ENCODE measurements at regions not wholly inside any gene's neighbourhood (a gene's known extent, or its start where the extent isn't known, plus 50 kb on each side); places are given as distances from the start of the nearest gene placed in this dataset.

DNA sequence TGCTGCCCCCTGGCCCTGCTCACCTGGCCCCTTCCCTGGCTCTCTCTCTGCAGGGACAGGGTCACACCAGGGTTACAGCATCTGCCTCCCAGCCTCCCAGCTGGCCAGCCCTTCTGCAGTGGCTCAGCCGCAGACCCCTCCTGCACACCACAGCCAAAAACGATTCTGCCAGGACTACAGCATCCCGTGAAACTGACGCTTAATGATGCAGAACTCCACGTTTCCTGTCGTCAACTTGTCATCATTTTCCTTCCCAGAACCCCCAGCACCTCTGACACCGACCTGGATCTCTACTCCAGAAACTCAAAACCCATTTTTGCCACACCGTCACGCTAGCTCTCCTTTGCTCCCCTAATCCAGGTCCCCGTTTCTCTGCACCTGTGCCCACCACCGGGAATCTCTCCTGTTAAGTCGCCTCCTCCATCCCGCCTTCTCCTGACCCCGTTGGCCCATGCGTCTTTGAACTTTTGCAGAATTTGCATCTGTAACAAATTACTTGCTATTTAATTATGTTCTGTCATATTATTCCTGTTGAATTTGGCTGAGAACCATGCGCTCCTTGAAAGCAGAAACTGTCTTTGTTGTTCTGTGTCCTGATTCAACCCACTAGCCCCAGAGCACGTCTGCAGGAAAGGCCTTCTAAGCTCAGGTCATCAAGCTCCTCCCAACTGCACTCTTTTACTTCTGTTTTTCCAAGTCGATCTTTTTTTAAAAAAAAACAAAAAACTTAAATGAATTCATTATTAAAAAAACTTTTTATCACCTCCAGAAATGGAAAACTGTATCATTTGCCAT lies 173.2 kb upstream of the COPS8 start:
- no peaks in the 10 kb centered on the region for H3K36me3 ChIP-seq (replicated peaks in 1 of 2; ENCODE audit: control insufficient read depth in 1 of 2, insufficient read depth in 2 of 2, low read length in 2 of 2)
- no peak overlapping the region for H3K27ac ChIP-seq (ENCODE audit: extremely low read length, insufficient read depth, low read length)
- intact Hi-C loops (cut with micrococcal nuclease; ENCODE audit: unreplicated experiment) (no loop called here), in situ Hi-C loops (cut with HindIII; ENCODE audit: extremely low pct_ligation_motif_present, low pct_unique_long_range_greater_than_20kb) (no loop called here)
- CTCF ChIA-PET (ENCODE audit: low intra/inter-chr PET ratio, low total read pairs), result no interaction called here
- H3K27me3 ChIP-seq (ENCODE audit: control insufficient read depth in 1 of 2, insufficient read depth in 2 of 2, low read length in 2 of 2), result peaks cover 6 to 33% of the 10 kb centered on the region in 2 experiments; a peak in 4 of 5 replicates
- no peak overlapping the region for H3K9ac ChIP-seq (ENCODE audit: insufficient read depth, low read depth, low read length)
- no peaks in the 10 kb centered on the region for H3K4me1 ChIP-seq (ENCODE audit: insufficient read depth, low read length)
- no peak for ATAC-seq
- TF ChIP-seq ZNF282 (IDR thresholded peaks at IDR 0.05; ENCODE audit: partially characterized antibody) (no peak), NCOA1 (CRISPR knock-in tag; IDR thresholded peaks at IDR 0.05) (no peak), MED1 (CRISPR knock-in tag; IDR thresholded peaks at IDR 0.05) (no peak)
- no peak for FAIRE-seq
- no peaks in the 10 kb centered on the region for H3K79me2 ChIP-seq (ENCODE audit: insufficient read depth, low read length)
- H3K4me3 ChIP-seq (replicated peaks in 1 of 3; ENCODE audit: insufficient read depth in 1 of 3, low read depth in 2 of 3, low read length in 3 of 3), result no peak overlapping the region
- no peaks in the 10 kb centered on the region for H4K20me1 ChIP-seq (ENCODE audit: insufficient read depth, low read length)
- BruUV-seq (replicated peaks), result no TSS peak
- H3K9me3 ChIP-seq (ENCODE audit: low read length), result no peaks in the 10 kb centered on the region
- 25% methylated on average over 18 of the region's 18 CpGs for WGBS (ENCODE audit: low lambda C conversion rate)
- POLR2A ChIA-PET, result no interaction called here
- H2AFZ ChIP-seq (ENCODE audit: low read length), result no peak overlapping the region
- no peak overlapping the region for H3K4me2 ChIP-seq (ENCODE audit: low read depth, low read length)
- no peak for DNase-seq (ENCODE audit: low spot score)

DNA sequence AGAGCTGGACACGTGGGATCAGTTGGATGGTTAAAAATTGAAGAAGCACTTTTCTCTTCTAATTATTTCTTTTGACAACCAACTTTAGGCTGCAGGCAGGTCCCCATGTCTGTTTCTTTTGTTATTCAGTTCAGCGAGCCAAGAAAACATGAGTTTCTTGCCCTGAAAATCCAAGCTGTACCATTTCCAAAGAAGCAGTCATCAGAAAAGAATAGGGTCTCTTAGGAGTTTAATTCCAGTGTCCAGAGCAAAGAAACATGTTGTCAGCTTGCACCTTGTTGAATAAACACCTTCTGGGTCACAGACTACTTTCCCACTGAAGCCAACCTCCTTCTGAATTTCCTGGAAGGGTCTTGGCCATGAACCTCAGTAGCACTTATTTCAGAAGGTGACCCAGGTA lies 170.5 kb upstream of the COPS8 start:
- intact Hi-C loops (cut with micrococcal nuclease; ENCODE audit: unreplicated experiment) (no loop called here), in situ Hi-C loops (cut with HindIII; ENCODE audit: extremely low pct_ligation_motif_present, low pct_unique_long_range_greater_than_20kb) (no loop called here)
- ChIA-PET POLR2A (no interaction called here), CTCF (ENCODE audit: low intra/inter-chr PET ratio, low total read pairs) (no interaction called here)
- TF ChIP-seq ZNF432 (CRISPR knock-in tag; IDR thresholded peaks at IDR 0.05; ENCODE audit: borderline replicate concordance), result no peak
- TF ChIP-seq MTF2 (CRISPR knock-in tag; IDR thresholded peaks at IDR 0.05; ENCODE audit: borderline replicate concordance), result no peak
- TF ChIP-seq KAT7 (CRISPR knock-in tag; IDR thresholded peaks at IDR 0.05; ENCODE audit: borderline replicate concordance), result no peak
- no peak for TF ChIP-seq ELF3 (CRISPR knock-in tag; IDR thresholded peaks at IDR 0.05)
- TF ChIP-seq, protein P1, sequence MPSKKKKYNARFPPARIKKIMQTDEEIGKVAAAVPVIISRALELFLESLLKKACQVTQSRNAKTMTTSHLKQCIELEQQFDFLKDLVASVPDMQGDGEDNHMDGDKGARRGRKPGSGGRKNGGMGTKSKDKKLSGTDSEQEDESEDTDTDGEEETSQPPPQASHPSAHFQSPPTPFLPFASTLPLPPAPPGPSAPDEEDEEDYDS (CRISPR knock-in tag; IDR thresholded peaks at IDR 0.05), result no peak
- TF ChIP-seq NR2C2 (CRISPR knock-in tag; IDR thresholded peaks at IDR 0.05; ENCODE audit: borderline replicate concordance), result no peak
- no peak for TF ChIP-seq ZNF547 (CRISPR knock-in tag; IDR thresholded peaks at IDR 0.05)
- TF ChIP-seq ZNF605 (CRISPR knock-in tag; IDR thresholded peaks at IDR 0.05), result no peak
- TF ChIP-seq, protein P2, sequence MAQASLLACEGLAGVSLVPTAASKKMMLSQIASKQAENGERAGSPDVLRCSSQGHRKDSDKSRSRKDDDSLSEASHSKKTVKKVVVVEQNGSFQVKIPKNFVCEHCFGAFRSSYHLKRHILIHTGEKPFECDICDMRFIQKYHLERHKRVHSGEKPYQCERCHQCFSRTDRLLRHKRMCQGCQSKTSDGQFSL (CRISPR knock-in tag; IDR thresholded peaks at IDR 0.05), result no peak
- TF ChIP-seq NFE2L2 (IDR thresholded peaks at IDR 0.05; ENCODE audit: low read length), result no peak
- no peak for TF ChIP-seq ARID2 (CRISPR knock-in tag; IDR thresholded peaks at IDR 0.05; ENCODE audit: borderline replicate concordance)
- TF ChIP-seq ZNF652 (CRISPR knock-in tag; IDR thresholded peaks at IDR 0.05; ENCODE audit: borderline replicate concordance, low read depth), result no peak
- H3K4me3 ChIP-seq (replicated peaks in 1 of 3; ENCODE audit: insufficient read depth in 1 of 3, low read depth in 2 of 3, low read length in 3 of 3), result no peak overlapping the region
- no TSS peak for BruUV-seq (replicated peaks)
- no peaks in the 10 kb centered on the region for H3K9me3 ChIP-seq (ENCODE audit: low read length)
- 26% methylated on average over 2 of the region's 2 CpGs for WGBS (ENCODE audit: low lambda C conversion rate)
- no peak overlapping the region for H2AFZ ChIP-seq (ENCODE audit: low read length)
- no peak overlapping the region for H3K4me2 ChIP-seq (ENCODE audit: low read depth, low read length)
- no peaks in the 10 kb centered on the region for H4K20me1 ChIP-seq (ENCODE audit: insufficient read depth, low read length)
- H3K27ac ChIP-seq (ENCODE audit: extremely low read length, insufficient read depth, low read length), result no peak overlapping the region
- ATAC-seq (no peak), FAIRE-seq (no peak), DNase-seq (ENCODE audit: low spot score) (no peak)
- H3K79me2 ChIP-seq (ENCODE audit: insufficient read depth, low read length), result no peaks in the 10 kb centered on the region
- no peaks in the 10 kb centered on the region for H3K4me1 ChIP-seq (ENCODE audit: insufficient read depth, low read length)
- peaks cover 2 to 22% of the 10 kb centered on the region in 2 experiments; a peak in 3 of 5 replicates for H3K27me3 ChIP-seq (ENCODE audit: control insufficient read depth in 1 of 2, insufficient read depth in 2 of 2, low read length in 2 of 2)
- no peak overlapping the region for H3K9ac ChIP-seq (ENCODE audit: insufficient read depth, low read depth, low read length)
- no peaks in the 10 kb centered on the region for H3K36me3 ChIP-seq (replicated peaks in 1 of 2; ENCODE audit: control insufficient read depth in 1 of 2, insufficient read depth in 2 of 2, low read length in 2 of 2)

All from HepG2 (cell line).